ENCODE measurements at regions not wholly inside any gene's neighbourhood (a gene's known extent, or its start where the extent isn't known, plus 50 kb on each side); places are given as distances from the start of the nearest gene placed in this dataset.

GRCh38 chr13:24613755-24614154 lies 66.5 kb upstream of the ATP12A start:
- DNase-seq, result no peak
- CTCF ChIA-PET, result interaction anchor here (1.0 to 1.2 kb wide), 3 partner anchors 8 to 114 kb away, joined by 3 to 5 read pairs (median 4); no protein-coding TSS in a partner anchor
- H3K9me3 ChIP-seq (ENCODE audit: low read length), result no peaks in the 10 kb centered on the region
- H3K27ac ChIP-seq (ENCODE audit: low read depth, low read length), result no peak overlapping the region
- H3K4me1 ChIP-seq (ENCODE audit: insufficient read depth, low read length), result peaks cover 18% of the 10 kb centered on the region
- Mint-ChIP-seq H3K36me3 (no peaks in the 10 kb centered on the region), H3K27ac (peak overlapping the region in 2 of 8 donors; percentile 33 to 65), H3K9me3 (peaks cover 0 to under 1% (median 0%) of the 10 kb centered on the region in 5 donors), H3K4me3 (no peak overlapping the region), H3K4me1 (peaks cover 32 to 54% (median 39%) of the 10 kb centered on the region in 3 donors), H3K27me3 (no peaks in the 10 kb centered on the region)
- H3K36me3 ChIP-seq (ENCODE audit: insufficient read depth, low read length), result no peaks in the 10 kb centered on the region
- no peak overlapping the region for H3K4me3 ChIP-seq (ENCODE audit: low read length)
- no peaks in the 10 kb centered on the region for H3K27me3 ChIP-seq (ENCODE audit: insufficient read depth, low read length, poor library complexity, severe bottlenecking)
- POLR2A ChIA-PET, result no interaction called here

GRCh38 chr13:24614306-24615080 lies 65.7 kb upstream of the ATP12A start:
- no peaks in the 10 kb centered on the region for H3K36me3 ChIP-seq (ENCODE audit: insufficient read depth, low read length)
- Mint-ChIP-seq H3K36me3 (no peaks in the 10 kb centered on the region), H3K4me3 (no peak overlapping the region), H3K27ac (peak overlapping the region; percentile 1 to 90 (median 52)), H3K4me1 (peaks cover 39 to 61% (median 47%) of the 10 kb centered on the region in 3 donors), H3K27me3 (no peaks in the 10 kb centered on the region), H3K9me3 (peaks cover 0 to 2% (median 0%) of the 10 kb centered on the region in 5 donors)
- DNase-seq, result no peak
- H3K4me3 ChIP-seq (ENCODE audit: low read length), result no peak overlapping the region
- no peak overlapping the region for H3K27ac ChIP-seq (ENCODE audit: low read depth, low read length)
- H3K4me1 ChIP-seq (ENCODE audit: insufficient read depth, low read length), result peaks cover 25% of the 10 kb centered on the region
- no peaks in the 10 kb centered on the region for H3K27me3 ChIP-seq (ENCODE audit: insufficient read depth, low read length, poor library complexity, severe bottlenecking)
- CTCF ChIA-PET, result interaction anchor here (1.0 to 1.2 kb wide), 2 partner anchors 8 to 11 kb away, joined by 3 to 5 read pairs; no protein-coding TSS in a partner anchor
- POLR2A ChIA-PET, result no interaction called here
- no peaks in the 10 kb centered on the region for H3K9me3 ChIP-seq (ENCODE audit: low read length)

DNA sequence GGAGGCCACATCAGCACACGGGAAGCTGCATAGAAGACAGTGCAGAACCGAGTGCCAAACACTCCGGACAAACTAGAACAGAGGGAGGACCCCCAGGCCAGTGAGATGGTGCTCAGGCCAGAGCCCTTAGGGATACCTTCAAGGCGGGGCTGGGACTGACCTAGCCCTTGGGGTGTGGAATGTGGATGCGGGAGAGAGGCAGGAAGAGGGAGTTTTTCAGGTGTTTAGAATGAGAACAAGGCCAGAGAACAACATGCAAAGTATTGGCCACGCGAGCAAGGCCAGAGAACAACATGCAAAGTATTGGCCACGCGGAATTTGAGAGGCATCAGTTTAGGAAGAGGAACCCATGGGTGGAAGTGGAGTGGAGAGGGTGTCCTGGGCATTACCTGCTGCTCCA lies 65.1 kb upstream of the ATP12A start:
- ChIA-PET CTCF (interaction anchor here (1.2 kb wide), 1 partner anchor 9 kb away, joined by 5 read pairs; no protein-coding TSS in a partner anchor), POLR2A (no interaction called here)
- Mint-ChIP-seq H3K27me3 (no peaks in the 10 kb centered on the region), H3K36me3 (no peaks in the 10 kb centered on the region), H3K4me1 (peaks cover 44 to 67% (median 53%) of the 10 kb centered on the region in 3 donors), H3K4me3 (no peak overlapping the region), H3K9me3 (peaks cover 0 to 2% (median 0%) of the 10 kb centered on the region in 5 donors), H3K27ac (peak overlapping the region in 6 of 8 donors; percentile 5 to 88 (median 27))
- Histone ChIP-seq H3K36me3 (ENCODE audit: insufficient read depth, low read length) (no peaks in the 10 kb centered on the region), H3K27ac (ENCODE audit: low read depth, low read length) (no peak overlapping the region), H3K27me3 (ENCODE audit: insufficient read depth, low read length, poor library complexity, severe bottlenecking) (no peaks in the 10 kb centered on the region), H3K9me3 (ENCODE audit: low read length) (no peaks in the 10 kb centered on the region), H3K4me3 (ENCODE audit: low read length) (no peak overlapping the region), H3K4me1 (ENCODE audit: insufficient read depth, low read length) (peaks cover 32% of the 10 kb centered on the region)
- DNase-seq, result no peak

GRCh38 chr13:24615911-24616472 lies 64.2 kb upstream of the ATP12A start:
- ChIA-PET POLR2A (no interaction called here), CTCF (interaction anchor here (0.9 kb wide), 1 partner anchor 10 kb away, joined by 3 read pairs; no protein-coding TSS in a partner anchor)
- Mint-ChIP-seq H3K4me3 (no peak overlapping the region), H3K9me3 (peaks cover 0 to 2% (median 0%) of the 10 kb centered on the region in 5 donors), H3K4me1 (peaks cover 45 to 69% (median 52%) of the 10 kb centered on the region in 3 donors), H3K36me3 (no peaks in the 10 kb centered on the region), H3K27ac (peak overlapping the region in 6 of 8 donors; percentile 63 to 98 (median 66)), H3K27me3 (no peaks in the 10 kb centered on the region)
- Histone ChIP-seq H3K27ac (ENCODE audit: low read depth, low read length) (no peak overlapping the region), H3K36me3 (ENCODE audit: insufficient read depth, low read length) (no peaks in the 10 kb centered on the region), H3K4me3 (ENCODE audit: low read length) (no peak overlapping the region), H3K9me3 (ENCODE audit: low read length) (no peaks in the 10 kb centered on the region), H3K27me3 (ENCODE audit: insufficient read depth, low read length, poor library complexity, severe bottlenecking) (no peaks in the 10 kb centered on the region), H3K4me1 (ENCODE audit: insufficient read depth, low read length) (peaks cover 35% of the 10 kb centered on the region)
- DNase-seq, result no peak

- no peaks in the 10 kb centered on the region for H3K9me3 ChIP-seq (ENCODE audit: low read length)
- H3K27me3 ChIP-seq (ENCODE audit: insufficient read depth, low read length, poor library complexity, severe bottlenecking), result no peaks in the 10 kb centered on the region
- peaks cover 35% of the 10 kb centered on the region for H3K4me1 ChIP-seq (ENCODE audit: insufficient read depth, low read length)
- no peak overlapping the region for H3K4me3 ChIP-seq (ENCODE audit: low read length)
- H3K27ac ChIP-seq (ENCODE audit: low read depth, low read length), result no peak overlapping the region
- Mint-ChIP-seq H3K36me3 (no peaks in the 10 kb centered on the region), H3K4me3 (no peak overlapping the region), H3K27me3 (no peaks in the 10 kb centered on the region), H3K27ac (peak overlapping the region in 7 of 8 donors; percentile 52 to 98 (median 66)), H3K9me3 (peaks cover 0 to 2% (median 0%) of the 10 kb centered on the region in 5 donors), H3K4me1 (peaks cover 45 to 63% (median 51%) of the 10 kb centered on the region in 3 donors)
- ChIA-PET CTCF (interaction anchor here (0.9 kb wide), 1 partner anchor 10 kb away, joined by 3 read pairs; no protein-coding TSS in a partner anchor), POLR2A (interaction anchor here (0.6 kb wide), 1 partner anchor 10 kb away, joined by 3 read pairs; no protein-coding TSS in a partner anchor)
- no peak for DNase-seq
- H3K36me3 ChIP-seq (ENCODE audit: insufficient read depth, low read length), result no peaks in the 10 kb centered on the region
Measured at GRCh38 chr13:24616514-24616913, 63.7 kb upstream of the ATP12A start.

DNA sequence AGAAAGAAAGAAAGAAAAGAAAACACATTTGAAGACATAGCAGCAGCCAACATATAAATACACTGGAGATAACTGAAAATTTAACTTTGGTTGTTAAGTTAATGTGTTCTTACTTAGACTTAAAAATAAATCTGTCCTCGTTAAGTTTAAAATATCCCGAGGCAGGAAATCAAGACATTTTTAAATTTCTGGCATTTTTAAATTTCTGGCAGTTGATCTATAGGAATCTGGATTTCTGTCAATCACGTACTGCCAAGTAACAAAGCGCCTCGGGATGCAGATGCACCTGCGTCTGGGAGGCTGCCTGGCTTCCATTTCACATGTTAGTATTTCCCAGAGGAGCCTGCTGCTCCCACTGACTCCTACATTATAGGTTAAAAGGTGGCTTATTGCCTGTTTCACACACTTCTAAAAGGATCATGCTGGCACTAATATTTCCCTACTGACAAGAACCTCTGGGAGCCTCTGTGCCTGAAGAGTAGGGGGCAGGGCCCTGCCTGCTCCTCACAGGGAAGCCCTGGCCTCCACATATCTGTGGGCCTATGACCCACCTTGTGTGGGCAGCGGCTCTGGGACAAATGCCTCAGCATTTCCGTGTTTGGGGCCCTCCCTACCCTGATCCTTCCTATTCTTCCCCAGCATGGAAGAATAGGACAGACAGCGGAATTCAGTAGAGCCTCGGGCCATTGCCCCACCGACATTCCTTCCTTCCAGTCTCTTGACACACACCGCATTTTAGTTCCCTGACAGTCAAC lies 62.8 kb upstream of the ATP12A start:
- Mint-ChIP-seq H3K4me3 (peak overlapping the region in 2 of 7 donors; percentile 8 to 36), H3K27ac (peak overlapping the region; percentile 86 to 99 (median 97)), H3K9me3 (peaks cover 0 to 2% (median 0%) of the 10 kb centered on the region in 5 donors), H3K36me3 (no peaks in the 10 kb centered on the region), H3K4me1 (peaks cover 45 to 66% (median 54%) of the 10 kb centered on the region in 3 donors), H3K27me3 (no peaks in the 10 kb centered on the region)
- Histone ChIP-seq H3K9me3 (ENCODE audit: low read length) (no peaks in the 10 kb centered on the region), H3K4me3 (ENCODE audit: low read length) (no peak overlapping the region), H3K27me3 (ENCODE audit: insufficient read depth, low read length, poor library complexity, severe bottlenecking) (no peaks in the 10 kb centered on the region), H3K4me1 (ENCODE audit: insufficient read depth, low read length) (peaks cover 35% of the 10 kb centered on the region), H3K27ac (ENCODE audit: low read depth, low read length) (peak overlapping the region; percentile 35), H3K36me3 (ENCODE audit: insufficient read depth, low read length) (no peaks in the 10 kb centered on the region)
- ChIA-PET CTCF (interaction anchor here (1.6 kb wide), 1 partner anchor 19 kb away, joined by 3 read pairs; no protein-coding TSS in a partner anchor), POLR2A (interaction anchor here (0.6 kb wide), 1 partner anchor 9 kb away, joined by 3 read pairs; no protein-coding TSS in a partner anchor)
- no peak for DNase-seq

DNA sequence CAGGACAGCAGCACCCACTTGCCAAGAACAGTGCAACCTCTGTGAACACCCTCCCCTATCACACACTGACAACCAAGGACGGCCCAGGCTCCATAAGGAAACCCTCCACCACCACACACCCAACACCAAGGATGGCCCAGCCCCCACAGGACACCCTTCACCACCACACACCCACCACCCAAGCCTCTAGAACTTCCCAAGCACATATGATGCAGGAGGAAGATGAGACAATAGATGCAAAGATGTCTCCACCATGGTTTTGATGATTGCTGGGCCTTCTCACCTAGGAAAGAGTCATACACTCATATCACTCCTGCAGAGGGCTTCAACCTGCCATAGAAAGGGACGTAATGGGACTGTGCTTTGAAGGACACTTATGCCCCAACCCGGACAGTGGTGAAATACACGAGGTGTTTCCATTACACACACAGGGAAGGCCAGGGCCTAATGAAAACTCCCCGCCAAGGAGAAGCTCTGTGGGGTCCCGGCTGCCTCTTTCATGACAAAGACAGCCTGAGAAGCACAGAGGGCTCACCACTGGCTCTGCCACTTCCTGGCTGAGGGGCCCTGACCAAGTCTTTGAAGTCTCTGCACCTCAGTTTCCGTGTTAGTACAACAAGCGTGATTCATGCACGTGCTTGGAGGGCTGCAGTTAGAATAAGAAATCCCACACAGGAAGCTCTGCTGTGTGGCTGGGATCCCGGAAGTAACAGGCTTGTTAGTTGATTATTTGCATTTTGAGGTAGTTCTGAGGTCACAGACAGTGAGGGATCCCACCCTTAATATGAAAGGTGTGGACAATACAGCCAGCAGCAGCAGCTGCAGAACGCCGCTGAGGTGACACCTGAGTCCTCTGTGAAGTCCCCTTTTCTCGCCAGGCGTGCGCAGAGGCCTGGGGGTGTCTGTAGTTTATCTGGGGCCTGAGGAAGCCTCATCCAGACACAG lies 61.9 kb upstream of the ATP12A start:
- no peaks in the 10 kb centered on the region for H3K36me3 ChIP-seq (ENCODE audit: insufficient read depth, low read length)
- peaks cover 35% of the 10 kb centered on the region for H3K4me1 ChIP-seq (ENCODE audit: insufficient read depth, low read length)
- H3K4me3 ChIP-seq (ENCODE audit: low read length), result peak overlapping the region; percentile 6
- ChIA-PET POLR2A (interaction anchor here (1.0 to 1.1 kb wide), 2 partner anchors 12 to 105 kb away, joined by 3 to 5 read pairs; partner anchors contain the start of gene PARP4), CTCF (interaction anchor here (0.9 to 2.1 kb wide), 8 partner anchors 8 to 91 kb away, joined by 3 to 12 read pairs (median 4); no protein-coding TSS in a partner anchor)
- no peaks in the 10 kb centered on the region for H3K9me3 ChIP-seq (ENCODE audit: low read length)
- peak overlapping the region; percentile 59 for H3K27ac ChIP-seq (ENCODE audit: low read depth, low read length)
- Mint-ChIP-seq H3K4me3 (peak overlapping the region; percentile 3 to 78 (median 71)), H3K9me3 (peaks cover 0 to 2% (median 0%) of the 10 kb centered on the region in 5 donors), H3K4me1 (peaks cover 45 to 70% (median 57%) of the 10 kb centered on the region in 3 donors), H3K36me3 (no peaks in the 10 kb centered on the region), H3K27ac (peak overlapping the region; percentile 86 to 99 (median 97)), H3K27me3 (no peaks in the 10 kb centered on the region)
- H3K27me3 ChIP-seq (ENCODE audit: insufficient read depth, low read length, poor library complexity, severe bottlenecking), result no peaks in the 10 kb centered on the region
- peak; percentile 66 to 89 (median 70) for DNase-seq
